PC-3 (cell line): ENCODE measurements at regions not wholly inside any gene's neighbourhood (a gene's known extent, or its start where the extent isn't known, plus 50 kb on each side); places are given as distances from the start of the nearest gene placed in this dataset.

Experiments used
- ATAC-seq: fragments of 200-7000 bp; cut with Tn5 transposase; 2 replicates; pipeline ENCODE4 v1.9.1; 2020; ENCODE audit warnings: mild to moderate bottlenecking, moderate library complexity
- BruUV-seq: library from RNA; stranded (reverse); fragments of 400-500 nt; replicated peaks from 2 replicates; lab custom pipeline; 2021; lab: Mats Ljungman, UMichigan
- CTCF ChIA-PET: fragments of 300-600 bp; sonication (Branson Sonifier 250); formaldehyde crosslinking; loops from one replicate; lab custom pipeline; 2022; ENCODE audit warnings: antibody characterized with exemption; lab: Charles Lee
- POLR2A ChIA-PET: fragments of 300-600 bp; sonication (Branson Sonifier 250); formaldehyde crosslinking; loops from one replicate; lab custom pipeline; 2022; ENCODE audit warnings: antibody characterized with exemption; ENCODE audit not compliant: unreplicated experiment; lab: Charles Lee
- DNase-seq: peaks from one replicate; pipeline ENCODE4 v3.0.0-alpha.2; 2015
- H2AFZ ChIP-seq: fragments of 300-600 bp; sonication (generic); 2 replicates; pipeline ENCODE4 v1.6.0; 2016; ENCODE audit warnings: antibody characterized with exemption, low read length
- H3F3A ChIP-seq: fragments of 300-600 bp; sonication (generic); one replicate; pipeline ENCODE4 v1.6.0; 2017; ENCODE audit warnings: antibody characterized with exemption, low read length, control low read depth, mild to moderate bottlenecking; ENCODE audit not compliant: unreplicated experiment
- H3K27ac ChIP-seq: fragments of 300-600 bp; sonication (generic); 2 replicates; pipeline ENCODE4 v1.5.1; 2016; ENCODE audit warnings: mild to moderate bottlenecking, low read length
- H3K27me3 ChIP-seq: fragments of 300-600 bp; sonication (generic); 2 replicates; pipeline ENCODE4 v1.6.1; 2016; ENCODE audit warnings: low read length, mixed read lengths
- H3K36me3 ChIP-seq: fragments of 300-600 bp; sonication (generic); 2 replicates; pipeline ENCODE4 v1.6.1; 2016; ENCODE audit warnings: low read depth, mixed run types, low read length, mixed read lengths
- H3K4me1 ChIP-seq: fragments of 300-600 bp; sonication (generic); 2 replicates; pipeline ENCODE4 v1.5.1; 2016; ENCODE audit warnings: low read length; ENCODE audit not compliant: insufficient read depth
- H3K4me2 ChIP-seq: fragments of 300-600 bp; sonication (generic); 2 replicates; pipeline ENCODE4 v1.6.0; 2016; ENCODE audit warnings: low read length
- H3K4me3 ChIP-seq: fragments of 300-600 bp; sonication (generic); 2 replicates; pipeline ENCODE4 v1.5.1; 2016; ENCODE audit warnings: mild to moderate bottlenecking, low read length, mixed read lengths
- H3K79me2 ChIP-seq: fragments of 300-600 bp; sonication (generic); 2 replicates; pipeline ENCODE4 v1.6.1; 2017; ENCODE audit warnings: low read length, mixed read lengths
- H3K9ac ChIP-seq: fragments of 300-600 bp; sonication (generic); 2 replicates; pipeline ENCODE4 v1.6.0; 2016; ENCODE audit warnings: mild to moderate bottlenecking, low read length
- H3K9me2 ChIP-seq: fragments of 300-600 bp; sonication (generic); replicated peaks from 2 replicates; pipeline ENCODE4 v1.6.1; 2016; ENCODE audit warnings: mixed run types, low read length, mixed read lengths
- H3K9me3 ChIP-seq: fragments of 300-600 bp; sonication (generic); 2 replicates; pipeline ENCODE4 v1.6.1; 2016; ENCODE audit warnings: low read length, mixed read lengths
- H4K20me1 ChIP-seq: fragments of 300-600 bp; sonication (generic); 2 replicates; pipeline ENCODE4 v1.6.1; 2016; ENCODE audit warnings: low read length, mixed read lengths
- CTCF ChIP-seq: fragments of 300-600 bp; sonication (generic); conservative IDR thresholded peaks from 2 replicates; pipeline ENCODE4 v1.5.1; 2017; ENCODE audit warnings: antibody characterized with exemption, low read depth, mild to moderate bottlenecking, low read length
- EZH2 ChIP-seq: fragments of 300-600 bp; sonication (generic); IDR thresholded peaks from one replicate; pipeline ENCODE4 v1.6.1; 2017; ENCODE audit warnings: antibody characterized with exemption, mild to moderate bottlenecking, low read length; ENCODE audit not compliant: unreplicated experiment
- EZH2phosphoT487 ChIP-seq: fragments of 300-600 bp; sonication (generic); IDR thresholded peaks from 2 replicates; pipeline ENCODE4 v1.6.1; 2018; ENCODE audit warnings: mild to moderate bottlenecking, antibody characterized with exemption, low read length, borderline replicate concordance
- intact Hi-C: fragments of 100-400 bp; cut with micrococcal nuclease; formaldehyde crosslinking; loops from 2 replicates; pipeline ENCODE4 v1.9.0; 2023

- Histone ChIP-seq H3K27me3 (no peaks in the 10 kb centered on the region), H2AFZ (no peak overlapping the region), H3F3A (no peaks in the 10 kb centered on the region), H4K20me1 (no peaks in the 10 kb centered on the region), H3K9me3 (no peaks in the 10 kb centered on the region), H3K79me2 (no peaks in the 10 kb centered on the region), H3K9me2 (no peaks in the 10 kb centered on the region), H3K4me1 (no peaks in the 10 kb centered on the region), H3K36me3 (no peaks in the 10 kb centered on the region), H3K4me3 (no peak overlapping the region), H3K4me2 (no peak overlapping the region), H3K9ac (no peak overlapping the region), H3K27ac (no peak overlapping the region)
- ChIA-PET POLR2A (no interaction called here), CTCF (no interaction called here)
- DNase-seq (no peak), ATAC-seq (no peak)
- intact Hi-C loops = no loop called here
- no TSS peak for BruUV-seq
- TF ChIP-seq CTCF = no peak
- TF ChIP-seq EZH2phosphoT487 = no peak
Observed at GRCh38 chr11:30111786-30112185, 95.0 kb upstream of the KCNA4 start.

GRCh38 chr11:30113326-30113898 is 96.6 kb upstream of the KCNA4 start:
- Histone ChIP-seq H3K27me3 (no peaks in the 10 kb centered on the region), H3K36me3 (no peaks in the 10 kb centered on the region), H3K79me2 (no peaks in the 10 kb centered on the region), H3K4me3 (no peak overlapping the region), H4K20me1 (no peaks in the 10 kb centered on the region), H2AFZ (no peak overlapping the region), H3K4me2 (no peak overlapping the region), H3K4me1 (no peaks in the 10 kb centered on the region), H3K9ac (no peak overlapping the region), H3F3A (no peaks in the 10 kb centered on the region), H3K27ac (no peak overlapping the region), H3K9me3 (no peaks in the 10 kb centered on the region), H3K9me2 (no peaks in the 10 kb centered on the region)
- POLR2A ChIA-PET = no interaction called here
- CTCF ChIA-PET = no interaction called here
- DNase-seq = no peak
- no TSS peak for BruUV-seq
- intact Hi-C loops = no loop called here
- ATAC-seq = no peak
- no peak for TF ChIP-seq EZH2
- TF ChIP-seq EZH2phosphoT487 = no peak
- TF ChIP-seq CTCF = no peak

GRCh38 chr11:30116512-30116911 is 99.7 kb upstream of the KCNA4 start:
- no peak for ATAC-seq
- CTCF ChIA-PET = no interaction called here
- H2AFZ ChIP-seq = no peak overlapping the region
- H3K27ac ChIP-seq = no peak overlapping the region
- H3K36me3 ChIP-seq = no peaks in the 10 kb centered on the region
- no peaks in the 10 kb centered on the region for H3K9me2 ChIP-seq
- H4K20me1 ChIP-seq = no peaks in the 10 kb centered on the region
- no peak overlapping the region for H3K9ac ChIP-seq
- no peaks in the 10 kb centered on the region for H3K27me3 ChIP-seq
- intact Hi-C loops = no loop called here
- no peaks in the 10 kb centered on the region for H3F3A ChIP-seq
- no peak for TF ChIP-seq EZH2phosphoT487
- TF ChIP-seq EZH2 = no peak
- TF ChIP-seq CTCF = no peak
- DNase-seq = no peak
- H3K4me2 ChIP-seq = no peak overlapping the region
- no peak overlapping the region for H3K4me3 ChIP-seq
- POLR2A ChIA-PET = no interaction called here
- H3K9me3 ChIP-seq = no peaks in the 10 kb centered on the region
- BruUV-seq = no TSS peak
- H3K79me2 ChIP-seq = no peaks in the 10 kb centered on the region
- H3K4me1 ChIP-seq = no peaks in the 10 kb centered on the region
